ENCODE measurements at regions not wholly inside any gene's neighbourhood (a gene's known extent, or its start where the extent isn't known, plus 50 kb on each side); places are given as distances from the start of the nearest gene placed in this dataset.

GRCh38 chr3:193080821-193081365, 160.1 kb upstream of the PLAAT1 start:
- Mint-ChIP-seq H3K9me3 (no peaks in the 10 kb centered on the region; the same call in 1 of the 2 replicates), H3K27me3 (ENCODE audit: insufficient read depth) (no peaks in the 10 kb centered on the region), H3K4me1 (ENCODE audit: low read depth) (no peaks in the 10 kb centered on the region), H3K36me3 (ENCODE audit: low read depth) (no peaks in the 10 kb centered on the region), H3K27ac (no peak overlapping the region), H3K4me3 (no peak overlapping the region)
- no peak for DNase-seq
- TF ChIP-seq, protein P1, sequence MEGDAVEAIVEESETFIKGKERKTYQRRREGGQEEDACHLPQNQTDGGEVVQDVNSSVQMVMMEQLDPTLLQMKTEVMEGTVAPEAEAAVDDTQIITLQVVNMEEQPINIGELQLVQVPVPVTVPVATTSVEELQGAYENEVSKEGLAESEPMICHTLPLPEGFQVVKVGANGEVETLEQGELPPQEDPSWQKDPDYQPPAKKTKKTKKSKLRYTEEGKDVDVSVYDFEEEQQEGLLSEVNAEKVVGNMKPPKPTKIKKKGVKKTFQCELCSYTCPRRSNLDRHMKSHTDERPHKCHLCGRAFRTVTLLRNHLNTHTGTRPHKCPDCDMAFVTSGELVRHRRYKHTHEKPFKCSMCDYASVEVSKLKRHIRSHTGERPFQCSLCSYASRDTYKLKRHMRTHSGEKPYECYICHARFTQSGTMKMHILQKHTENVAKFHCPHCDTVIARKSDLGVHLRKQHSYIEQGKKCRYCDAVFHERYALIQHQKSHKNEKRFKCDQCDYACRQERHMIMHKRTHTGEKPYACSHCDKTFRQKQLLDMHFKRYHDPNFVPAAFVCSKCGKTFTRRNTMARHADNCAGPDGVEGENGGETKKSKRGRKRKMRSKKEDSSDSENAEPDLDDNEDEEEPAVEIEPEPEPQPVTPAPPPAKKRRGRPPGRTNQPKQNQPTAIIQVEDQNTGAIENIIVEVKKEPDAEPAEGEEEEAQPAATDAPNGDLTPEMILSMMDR (IDR thresholded peaks at IDR 0.05): no peak

DNA sequence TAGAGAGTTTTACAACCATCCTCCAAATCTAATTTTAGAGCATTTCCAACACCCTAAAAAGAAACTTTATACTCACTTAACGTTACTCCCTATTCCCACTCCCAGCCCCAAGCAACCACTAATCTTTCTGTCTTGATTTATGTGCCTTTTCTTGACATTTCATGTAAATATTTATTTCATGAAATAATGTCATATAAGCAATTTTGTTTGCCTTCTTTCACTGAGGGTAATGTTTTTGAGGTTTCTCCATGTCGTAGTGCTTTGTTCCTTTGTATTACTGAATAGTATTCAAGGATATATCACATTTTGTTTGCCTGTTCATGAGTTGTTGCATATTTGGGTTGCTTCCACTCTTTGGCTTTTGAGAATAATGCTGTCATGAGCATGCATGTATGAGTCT, 155.4 kb upstream of the PLAAT1 start:
- no peaks in the 10 kb centered on the region; the same call in 1 of the 2 replicates for H3K9me3 Mint-ChIP-seq
- no peak overlapping the region for H3K27ac Mint-ChIP-seq
- no peak overlapping the region for H3K4me3 Mint-ChIP-seq
- H3K4me1 Mint-ChIP-seq (ENCODE audit: low read depth): no peaks in the 10 kb centered on the region
- no peak for DNase-seq
- no peaks in the 10 kb centered on the region for H3K27me3 Mint-ChIP-seq (ENCODE audit: insufficient read depth)
- TF ChIP-seq, protein P1 (IDR thresholded peaks at IDR 0.05): no peak
- no peaks in the 10 kb centered on the region for H3K36me3 Mint-ChIP-seq (ENCODE audit: low read depth)

DNA sequence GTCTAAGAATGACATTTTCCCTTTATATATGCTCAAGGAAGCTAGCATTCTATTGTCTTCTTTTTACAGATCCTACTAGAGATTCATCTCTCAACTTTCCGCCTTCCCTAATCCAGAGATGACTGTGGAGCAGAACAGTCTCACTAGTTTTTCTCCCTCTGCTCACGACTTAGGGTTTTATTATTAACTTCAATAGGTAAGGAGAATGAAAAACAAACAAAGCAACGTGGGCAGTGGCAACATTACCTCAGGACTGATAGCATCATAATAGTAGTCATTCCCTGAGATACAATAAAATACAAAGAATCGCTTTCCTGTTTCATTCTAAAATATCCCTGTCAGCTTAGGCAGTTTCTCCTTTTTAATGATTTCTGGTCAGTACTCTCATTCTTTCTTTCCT, 154.3 kb upstream of the PLAAT1 start:
- no peaks in the 10 kb centered on the region for H3K36me3 Mint-ChIP-seq (ENCODE audit: low read depth)
- H3K4me1 Mint-ChIP-seq (ENCODE audit: low read depth): no peaks in the 10 kb centered on the region
- no peaks in the 10 kb centered on the region; the same call in 1 of the 2 replicates for H3K9me3 Mint-ChIP-seq
- no peak overlapping the region for H3K4me3 Mint-ChIP-seq
- H3K27ac Mint-ChIP-seq: no peak overlapping the region
- DNase-seq: no peak
- no peaks in the 10 kb centered on the region for H3K27me3 Mint-ChIP-seq (ENCODE audit: insufficient read depth)
- TF ChIP-seq, protein P1 (IDR thresholded peaks at IDR 0.05): no peak

DNA sequence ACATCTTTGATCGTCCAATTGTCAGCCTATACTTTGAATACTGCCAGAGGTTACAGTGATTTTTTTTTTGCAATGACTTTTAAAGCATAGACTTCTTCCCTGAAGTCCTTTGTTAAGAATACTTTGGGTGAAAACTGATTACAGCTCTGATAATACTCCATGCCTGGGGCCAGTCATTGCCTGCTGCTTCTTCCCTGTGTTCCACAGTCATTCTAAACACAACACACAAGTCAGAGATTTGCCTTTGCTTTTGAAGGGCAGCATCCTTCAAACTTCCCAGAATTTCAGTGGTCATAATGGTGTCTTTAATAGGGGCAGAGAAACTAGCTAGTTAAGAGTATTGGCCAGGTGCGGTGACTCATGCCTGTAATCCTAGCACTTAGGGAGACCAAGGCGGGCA, 153.7 kb upstream of the PLAAT1 start:
- Mint-ChIP-seq H3K9me3 (peaks cover 2% of the 10 kb centered on the region; the same call in 1 of the 2 replicates), H3K36me3 (ENCODE audit: low read depth) (no peaks in the 10 kb centered on the region), H3K27ac (no peak overlapping the region), H3K4me1 (ENCODE audit: low read depth) (no peaks in the 10 kb centered on the region), H3K27me3 (ENCODE audit: insufficient read depth) (no peaks in the 10 kb centered on the region), H3K4me3 (no peak overlapping the region)
- no peak for DNase-seq
- TF ChIP-seq, protein P1 (IDR thresholded peaks at IDR 0.05): no peak

DNA sequence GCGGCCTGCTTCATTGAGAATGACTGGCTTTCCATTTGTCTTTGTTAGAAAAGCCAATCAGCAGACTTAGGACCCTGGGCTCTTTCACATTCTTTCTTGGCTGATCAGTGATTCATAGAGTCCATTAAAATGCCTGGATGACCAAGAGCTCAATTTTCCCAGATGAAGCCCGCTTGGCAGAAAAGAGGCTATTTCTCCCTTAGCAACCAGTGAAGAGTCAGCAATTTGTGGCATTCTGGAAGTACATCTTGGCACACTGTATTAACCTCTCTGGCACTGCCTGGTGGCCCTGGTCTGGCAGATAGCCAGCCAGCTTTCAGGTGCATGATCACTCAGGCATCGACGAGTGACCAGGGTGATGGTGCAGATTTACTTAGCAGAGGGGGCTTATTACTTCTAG, 145.7 kb upstream of the PLAAT1 start:
- Mint-ChIP-seq H3K4me3 (no peak overlapping the region), H3K27me3 (ENCODE audit: insufficient read depth) (no peaks in the 10 kb centered on the region; the same call in 1 of the 2 replicates), H3K4me1 (ENCODE audit: low read depth) (no peaks in the 10 kb centered on the region), H3K36me3 (ENCODE audit: low read depth) (no peaks in the 10 kb centered on the region), H3K27ac (no peak overlapping the region), H3K9me3 (peaks cover 6% of the 10 kb centered on the region)
- peak; percentile 8 for DNase-seq
- TF ChIP-seq, protein P1 (IDR thresholded peaks at IDR 0.05): no peak

DNA sequence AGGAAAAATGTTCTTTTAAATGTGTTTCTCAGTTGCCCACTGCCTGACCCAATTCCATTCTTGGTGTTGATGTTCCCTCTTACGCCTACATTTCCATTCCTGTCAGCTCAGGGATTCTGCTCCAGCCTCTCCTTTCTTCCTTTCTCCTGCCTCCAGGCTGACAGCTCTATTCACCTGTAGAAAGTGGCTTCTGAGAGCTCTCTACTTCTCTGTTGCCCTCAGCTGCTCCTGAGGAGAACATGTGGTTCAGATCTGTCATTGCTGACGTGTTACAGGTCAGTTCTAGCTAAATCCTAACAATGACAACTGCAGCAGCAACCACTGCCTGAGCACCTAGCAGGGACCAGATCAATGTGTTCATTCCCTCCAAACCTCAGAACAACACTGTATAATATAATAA, 144.9 kb upstream of the PLAAT1 start:
- DNase-seq: no peak
- TF ChIP-seq, protein P1 (IDR thresholded peaks at IDR 0.05): no peak
- H3K27ac Mint-ChIP-seq: no peak overlapping the region
- peaks cover 14% of the 10 kb centered on the region for H3K9me3 Mint-ChIP-seq
- no peak overlapping the region for H3K4me3 Mint-ChIP-seq
- no peaks in the 10 kb centered on the region; the same call in 1 of the 2 replicates for H3K27me3 Mint-ChIP-seq (ENCODE audit: insufficient read depth)
- H3K4me1 Mint-ChIP-seq (ENCODE audit: low read depth): no peaks in the 10 kb centered on the region
- no peaks in the 10 kb centered on the region for H3K36me3 Mint-ChIP-seq (ENCODE audit: low read depth)

All from HFFc6 (cell line).